Stimulated activated naive CD4-positive, alpha-beta T cell treated with Interleukin-2 at 50 U/mL for 16 hours (primary cell): ENCODE measurements at regions not wholly inside any gene's neighbourhood (a gene's known extent, or its start where the extent isn't known, plus 50 kb on each side); places are given as distances from the start of the nearest gene placed in this dataset.

Experiments
- DNase-seq: peaks from one replicate; lab custom pipeline; 2025; lab: John Stamatoyannopoulos, UW

- no peak for DNase-seq
Observed at GRCh38 chr3:42037318-42037945, 53.7 kb upstream of the TRAK1 start.

DNA sequence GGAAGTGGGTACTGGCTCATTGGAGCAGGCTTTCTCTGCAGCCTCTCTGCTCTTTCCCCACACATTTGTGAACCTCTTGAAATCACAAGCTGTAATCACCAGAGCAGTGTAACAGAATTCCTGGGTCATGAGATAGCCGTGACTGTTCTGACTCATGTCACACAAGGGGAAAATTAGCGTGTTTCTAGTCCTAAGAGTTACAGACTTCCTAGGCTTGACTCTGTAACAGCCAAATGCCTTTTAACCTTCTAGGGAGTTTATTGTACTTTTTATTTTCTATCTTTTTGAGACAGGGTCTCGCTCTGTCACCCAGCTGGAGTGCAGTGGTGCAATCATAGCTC, 54.7 kb upstream of the TRAK1 start:
- no peak for DNase-seq

- no peak for DNase-seq
Observed at GRCh38 chr3:42035816-42036482, 55.2 kb upstream of the TRAK1 start.

DNA sequence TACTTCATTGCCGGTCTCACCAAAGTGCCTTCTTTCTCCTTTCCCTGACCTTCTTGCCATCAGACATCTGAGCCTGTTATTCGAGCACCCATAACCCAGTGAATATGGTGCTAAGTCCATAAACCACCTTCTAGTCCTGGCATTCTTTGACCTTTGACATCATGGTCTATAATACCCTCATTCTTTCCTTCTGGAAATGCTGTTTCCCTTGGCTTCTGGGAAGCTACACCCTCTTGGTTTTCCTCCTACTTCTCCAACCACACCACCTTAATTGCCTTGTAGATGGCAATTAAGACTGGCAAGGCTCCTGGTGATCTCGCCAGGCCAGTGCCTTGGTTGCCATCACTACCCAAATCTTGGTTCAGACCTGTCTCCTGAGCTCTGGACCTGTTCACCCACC, 56.1 kb upstream of the TRAK1 start:
- DNase-seq, result no peak

DNA sequence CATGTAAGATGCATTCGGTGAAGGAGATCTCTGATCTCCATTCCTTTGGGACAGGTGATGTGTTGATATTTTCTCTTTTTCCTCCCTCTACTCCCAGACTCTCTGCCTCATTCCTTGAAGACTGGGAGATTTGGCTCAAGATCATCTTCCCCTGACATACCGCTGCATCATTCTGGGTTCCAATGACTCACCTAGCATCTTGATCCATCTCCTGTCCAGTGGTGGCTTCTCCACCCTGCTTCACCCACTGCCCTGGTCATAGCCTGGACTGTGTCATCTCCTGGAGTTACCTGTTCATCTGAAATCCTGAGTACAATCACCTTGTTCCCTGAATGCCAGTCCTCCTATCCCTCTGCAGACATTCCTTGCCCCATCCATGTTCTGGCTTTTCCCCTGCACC, 57.4 kb upstream of the TRAK1 start:
- no peak for DNase-seq

GRCh38 chr3:42032693-42033349, 58.3 kb upstream of the TRAK1 start:
- no peak for DNase-seq

DNA sequence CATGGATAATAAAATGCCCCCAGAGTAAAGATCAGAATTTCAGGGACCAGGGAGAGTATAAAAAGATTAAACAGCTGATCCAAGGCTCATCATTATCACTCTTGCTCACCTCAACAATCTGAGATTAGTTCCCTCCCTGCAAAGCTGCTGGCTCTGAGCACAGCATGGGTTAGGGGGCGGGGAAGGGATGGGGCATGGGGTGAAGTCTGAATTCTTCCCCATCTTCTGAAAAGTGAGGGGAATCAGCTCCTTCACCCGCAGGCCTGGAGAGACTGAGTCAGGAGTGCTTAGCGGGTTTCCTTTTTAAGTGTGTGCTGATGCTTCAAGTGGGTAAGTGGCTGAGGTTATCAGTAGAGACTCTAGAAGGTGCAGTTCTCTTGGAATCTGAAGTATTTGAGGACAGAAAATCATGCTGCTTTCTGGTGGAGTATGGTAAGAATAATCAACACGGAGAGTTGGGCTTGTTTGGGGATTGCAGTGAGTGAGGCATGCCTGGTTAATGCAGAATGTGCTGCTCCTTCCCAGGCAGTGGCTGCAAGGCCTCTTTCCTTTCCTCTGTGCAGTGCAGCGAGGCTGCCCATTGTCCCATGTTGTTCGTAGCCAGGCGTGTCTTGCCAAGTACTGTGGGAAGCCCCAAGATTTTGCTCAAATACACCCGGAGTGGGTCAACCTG, 59.2 kb upstream of the TRAK1 start:
- DNase-seq, result no peak

DNA sequence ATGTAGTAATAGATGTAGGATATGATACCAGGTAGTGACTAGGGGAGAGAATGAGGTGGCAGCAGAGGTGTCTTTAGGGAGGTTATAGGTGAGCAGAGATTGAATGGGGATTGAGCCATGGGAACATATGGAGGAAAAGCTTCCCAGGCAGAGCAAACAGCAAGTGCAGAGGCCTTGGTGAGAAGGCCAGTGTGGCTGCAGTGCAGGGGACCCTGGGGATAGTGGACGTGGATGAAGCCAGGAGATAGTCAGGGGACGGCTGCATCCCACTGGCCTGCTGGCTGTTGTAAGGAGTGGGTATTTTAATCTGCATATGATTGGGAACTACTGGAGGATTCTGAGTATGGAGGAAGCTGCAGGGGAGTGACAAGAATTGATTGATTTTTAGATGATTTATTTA, 62.7 kb upstream of the TRAK1 start:
- DNase-seq, result no peak

DNA sequence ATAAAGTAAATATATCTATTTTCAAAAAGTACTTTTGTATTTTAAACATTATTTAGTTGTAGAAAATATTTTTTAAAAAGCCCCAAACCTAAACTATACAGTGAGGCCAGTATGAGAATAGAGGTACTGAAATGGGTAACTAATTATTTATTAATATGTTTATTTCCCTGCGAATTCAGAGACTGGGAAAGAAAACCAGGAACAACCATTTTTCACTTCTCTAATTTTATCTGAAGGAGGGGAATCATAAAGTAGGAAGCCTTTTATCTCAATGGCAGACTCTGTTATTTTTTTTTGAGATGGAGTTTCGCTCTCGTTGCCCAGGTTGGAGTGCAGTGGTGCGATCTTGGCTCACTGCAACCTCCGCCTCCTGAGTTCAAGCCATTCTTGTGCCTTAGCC, 63.6 kb upstream of the TRAK1 start:
- no peak for DNase-seq

GRCh38 chr3:42025370-42026138, 63.7 kb upstream of the ULK4 start:
- DNase-seq, result no peak

DNA sequence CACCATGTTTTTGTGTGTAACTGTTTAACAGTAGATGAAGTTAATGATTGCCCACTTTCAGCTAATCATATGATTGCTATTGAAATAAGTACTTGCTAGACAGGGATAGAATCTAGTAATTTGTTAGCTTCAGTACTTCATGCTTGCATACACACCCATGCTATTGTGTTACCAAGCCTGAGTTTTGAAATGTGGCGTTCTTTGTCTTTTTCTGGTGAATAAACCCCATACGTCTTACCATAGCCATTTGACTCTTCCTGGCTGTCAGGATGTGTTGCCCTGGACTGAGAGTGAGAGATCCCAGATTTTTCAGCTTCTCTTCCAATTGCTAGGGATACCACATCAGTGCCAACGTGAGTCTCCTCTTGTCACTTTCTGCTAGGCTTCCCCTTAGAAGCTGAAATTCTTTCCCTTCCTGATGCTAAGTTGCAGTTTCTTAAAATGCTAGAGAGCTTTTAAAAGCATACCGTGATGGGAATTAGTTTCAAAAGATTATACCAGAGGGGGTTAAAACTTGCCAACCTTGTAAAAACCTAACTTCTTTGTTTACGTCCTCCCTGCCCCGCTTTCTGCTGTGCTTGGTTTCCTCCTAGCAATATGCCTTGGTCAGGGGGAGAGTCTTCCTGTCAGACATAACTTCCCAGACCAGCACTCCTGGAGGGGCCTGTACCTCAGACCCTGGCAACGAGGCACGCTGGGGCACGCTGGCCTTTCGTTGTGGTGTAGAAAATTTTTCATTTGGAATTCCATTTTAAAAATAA, 62.9 kb upstream of the ULK4 start:
- DNase-seq, result no peak

DNA sequence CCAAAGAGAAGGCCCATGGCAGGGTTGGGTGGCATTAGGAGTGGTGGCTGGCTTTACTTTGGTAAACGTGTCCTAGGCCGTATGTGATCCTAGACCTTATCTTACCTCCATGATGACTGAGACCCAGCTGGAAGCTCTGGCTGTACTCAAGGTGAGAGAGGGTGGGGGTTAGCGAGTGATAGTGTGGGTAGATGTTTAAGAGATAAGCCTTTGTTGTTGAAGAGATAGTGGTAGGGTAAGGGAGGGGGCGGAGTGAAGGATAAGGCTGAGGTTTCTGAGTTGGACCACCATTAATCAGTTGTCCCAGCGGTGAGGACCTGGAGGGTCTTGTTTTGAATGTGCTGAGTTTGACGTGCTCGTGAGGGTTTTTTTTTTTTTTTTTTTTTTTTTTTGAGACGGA, 61.5 kb upstream of the ULK4 start:
- DNase-seq, result peak; percentile 25

DNA sequence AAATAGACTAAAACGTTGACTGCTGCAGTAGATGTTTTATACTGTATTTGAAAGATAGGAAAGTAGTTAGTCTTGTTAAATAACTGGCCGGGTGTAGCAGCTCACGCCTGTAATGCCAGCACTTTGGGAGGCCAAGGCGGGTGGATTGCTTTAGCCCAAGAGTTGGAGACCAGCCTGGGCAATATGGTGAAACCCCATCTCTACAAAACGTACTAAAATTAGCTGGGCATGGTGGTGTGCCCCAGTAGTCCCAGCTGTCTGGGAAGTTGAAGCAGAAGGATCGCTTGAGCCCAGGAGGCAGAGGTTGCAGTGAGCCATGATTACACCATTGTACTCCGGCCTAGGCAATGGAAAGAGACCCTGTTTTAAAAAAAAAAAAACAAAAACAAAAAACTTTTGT, 60.5 kb upstream of the ULK4 start:
- DNase-seq, result no peak

- no peak for DNase-seq
Observed at GRCh38 chr3:42020684-42021307, 58.9 kb upstream of the ULK4 start.

GRCh38 chr3:42019953-42020260, 58.0 kb upstream of the ULK4 start:
- DNase-seq, result no peak

DNA sequence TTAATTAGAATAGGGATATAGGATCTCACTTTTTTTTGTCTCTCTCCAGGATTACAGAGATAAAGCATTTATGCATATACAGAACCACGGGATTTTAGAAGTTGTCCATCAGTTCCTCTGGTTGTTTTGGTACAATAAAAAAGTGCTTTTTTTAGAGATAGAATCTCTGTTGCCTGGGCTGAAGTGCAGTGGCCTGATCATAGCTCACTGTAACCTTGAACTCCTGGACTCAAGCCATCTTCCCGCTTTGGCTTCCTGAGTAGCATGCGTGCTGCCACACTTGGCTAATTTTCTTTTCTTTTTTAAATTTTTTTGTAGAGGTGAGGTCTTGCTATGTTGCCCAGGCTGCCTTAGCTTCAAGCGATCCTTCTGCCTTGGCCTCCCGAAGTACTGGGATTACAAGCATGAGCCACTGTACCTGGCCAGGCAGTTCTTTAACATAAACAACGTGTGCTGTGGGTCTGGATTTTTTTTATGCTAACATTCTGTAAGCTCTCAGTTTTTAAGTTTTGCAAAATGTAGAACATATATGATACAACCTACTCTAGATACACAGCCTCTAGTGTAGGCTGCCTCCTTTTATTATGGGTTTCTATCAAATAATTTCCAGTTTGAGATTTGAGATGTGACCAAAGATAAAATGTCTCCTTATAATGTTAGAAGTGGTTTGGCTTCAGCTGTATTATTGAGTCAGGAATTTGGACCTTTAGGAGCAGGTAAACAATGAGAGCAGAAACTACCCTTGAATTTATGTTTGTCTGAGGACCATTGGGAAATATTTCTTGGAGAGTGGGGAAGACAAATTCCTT, 57.4 kb upstream of the ULK4 start:
- no peak for DNase-seq

DNA sequence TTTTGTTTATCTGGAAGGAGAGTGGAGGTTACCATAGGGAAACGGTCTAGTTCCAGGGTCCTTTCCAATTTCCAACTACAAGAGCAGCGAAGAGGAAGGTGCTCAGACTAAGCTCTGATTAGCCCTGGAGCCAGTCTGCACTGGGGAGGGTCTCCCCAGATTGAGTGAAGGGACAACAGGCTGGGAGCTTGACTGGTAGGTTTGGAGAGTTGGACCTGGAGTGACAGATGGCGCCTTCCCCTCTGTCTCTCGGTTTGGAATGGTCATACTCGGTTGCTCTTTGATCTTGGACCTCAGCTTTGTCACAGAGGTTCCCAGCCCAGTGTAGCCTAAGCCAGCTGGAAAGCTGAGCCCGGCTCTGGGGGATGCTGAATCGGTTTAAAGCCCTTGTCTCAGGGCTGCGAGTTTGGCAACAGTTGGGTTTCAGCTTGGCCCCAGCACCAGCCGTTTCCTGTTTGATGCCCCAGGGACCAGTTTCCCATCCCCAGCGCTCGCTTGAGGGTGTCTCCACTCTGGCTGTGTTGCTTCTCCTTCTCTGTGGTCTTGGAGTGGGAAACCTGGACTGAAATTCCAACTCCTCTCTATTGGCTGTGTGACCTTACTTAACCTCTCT, 53.1 kb upstream of the ULK4 start:
- no peak for DNase-seq

DNA sequence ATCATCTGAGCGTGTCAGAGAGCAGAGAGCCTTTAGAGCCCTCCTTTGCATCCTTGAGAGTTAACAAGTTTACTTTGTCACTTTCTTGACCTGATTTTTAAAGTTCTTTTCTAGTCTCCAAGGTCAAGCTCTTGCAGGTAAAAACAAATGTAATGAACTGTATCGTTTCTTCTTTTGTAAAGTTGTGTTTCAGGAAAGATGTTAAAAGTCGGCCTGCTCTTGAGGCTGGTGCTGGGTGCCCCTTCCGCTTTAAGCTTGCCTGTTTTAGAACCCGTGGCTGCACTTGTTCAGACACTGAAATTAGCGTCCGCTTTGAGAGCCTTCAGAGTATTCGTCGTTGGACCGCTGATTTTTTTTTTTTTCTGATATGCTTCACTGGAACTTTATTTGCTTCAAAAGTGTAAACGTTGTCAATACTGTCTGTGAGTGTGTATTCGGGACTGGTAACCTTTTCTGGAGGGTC, 52.6 kb upstream of the ULK4 start:
- no peak for DNase-seq

GRCh38 chr3:42013691-42014457, 52.0 kb upstream of the ULK4 start:
- no peak for DNase-seq
